IMR-90 (cell line): ENCODE measurements at regions not wholly inside any gene's neighbourhood (a gene's known extent, or its start where the extent isn't known, plus 50 kb on each side); places are given as distances from the start of the nearest gene placed in this dataset.

ENCODE experiments used
- BHLHE40 ChIP-seq: fragments of 150-350 bp; IDR thresholded peaks from 2 replicates; pipeline ENCODE4 v1.6.1; 2016; ENCODE audit warnings: mild to moderate bottlenecking, low read depth, low read length
- CTCF ChIP-seq: conservative IDR thresholded peaks from 2 replicates; pipeline ENCODE4 v1.5.1; 2012; ENCODE audit warnings: mild to moderate bottlenecking, low read depth, low read length, improper control_type of control experiment
- ELK1 ChIP-seq: fragments of 150-350 bp; IDR thresholded peaks from 2 replicates; pipeline ENCODE4 v1.6.1; 2016; ENCODE audit warnings: low read depth, mild to moderate bottlenecking, low read length, moderate library complexity, borderline replicate concordance
- MAFK ChIP-seq: IDR thresholded peaks from 2 replicates; pipeline ENCODE4 v1.6.1; 2012; ENCODE audit warnings: low read depth, low read length, improper control_type of control experiment
- NFE2L2 ChIP-seq: fragments of 150-350 bp; IDR thresholded peaks from 2 replicates; pipeline ENCODE4 v1.6.1; 2016; ENCODE audit warnings: low read depth, mild to moderate bottlenecking, low read length
- POLR2A ChIP-seq: IDR thresholded peaks from 2 replicates; pipeline ENCODE4 v1.6.1; 2012; ENCODE audit warnings: mild to moderate bottlenecking, low read depth, low read length
- RCOR1 ChIP-seq: IDR thresholded peaks from 2 replicates; pipeline ENCODE4 v1.6.1; 2012; ENCODE audit warnings: mild to moderate bottlenecking, low read length, improper control_type of control experiment; ENCODE audit not compliant: insufficient replicate concordance
- SMC3 ChIP-seq: fragments of 150-350 bp; IDR thresholded peaks from 2 replicates; pipeline ENCODE4 v1.6.1; 2016; ENCODE audit warnings: low read depth, mild to moderate bottlenecking, antibody characterized with exemption, low read length, moderate library complexity
- USF2 ChIP-seq: fragments of 150-350 bp; IDR thresholded peaks from 2 replicates; pipeline ENCODE4 v1.6.1; 2017; ENCODE audit warnings: mild to moderate bottlenecking, antibody characterized with exemption, low read length, low read depth

- TF ChIP-seq USF2 (no peak), CTCF (peak; percentile 50), MAFK (no peak), ELK1 (no peak), POLR2A (no peak), RCOR1 (no peak), SMC3 (no peak), BHLHE40 (no peak), NFE2L2 (no peak)
Measured at GRCh38 chr13:60627071-60627686, 230.2 kb downstream of the TDRD3 start.
